ENCODE measurements at regions not wholly inside any gene's neighbourhood (a gene's known extent, or its start where the extent isn't known, plus 50 kb on each side); places are given as distances from the start of the nearest gene placed in this dataset.

GRCh38 chr2:163345795-163346573 is 389.8 kb downstream of the FIGN start:
- peak; percentile 33 for DNase-seq (ENCODE audit: low read depth)
- peak; percentile 80 for TF ChIP-seq CTCF (conservative IDR thresholded peaks at IDR 0.05; ENCODE audit: low read depth, low read length)
- H3K4me3 ChIP-seq (ENCODE audit: low read depth, low read length): no peak overlapping the region

- TF ChIP-seq CTCF (conservative IDR thresholded peaks at IDR 0.05; ENCODE audit: low read depth, low read length): no peak
- no peak overlapping the region for H3K4me3 ChIP-seq (ENCODE audit: low read depth, low read length)
- no peak for DNase-seq (ENCODE audit: low read depth)
These were observed 392.5 kb downstream of the FIGN start for GRCh38 chr2:163343316-163343715.

GRCh38 chr2:163341426-163341825 is 394.4 kb downstream of the FIGN start:
- TF ChIP-seq CTCF (conservative IDR thresholded peaks at IDR 0.05; ENCODE audit: low read depth, low read length): no peak
- H3K4me3 ChIP-seq (ENCODE audit: low read depth, low read length): no peak overlapping the region
- DNase-seq (ENCODE audit: low read depth): no peak

- no peak for TF ChIP-seq CTCF (conservative IDR thresholded peaks at IDR 0.05; ENCODE audit: low read depth, low read length)
- no peak overlapping the region for H3K4me3 ChIP-seq (ENCODE audit: low read depth, low read length)
- DNase-seq (ENCODE audit: low read depth): no peak
These were observed 397.5 kb downstream of the FIGN start for GRCh38 chr2:163338270-163338669.

- DNase-seq (ENCODE audit: low read depth): no peak
- TF ChIP-seq CTCF (conservative IDR thresholded peaks at IDR 0.05; ENCODE audit: low read depth, low read length): no peak
These were observed 411.1 kb downstream of the FIGN start for GRCh38 chr2:163324677-163325076.

GRCh38 chr2:163319006-163319405 is 416.8 kb downstream of the FIGN start:
- no peak overlapping the region for H3K4me3 ChIP-seq (ENCODE audit: low read depth, low read length)
- no peak for DNase-seq (ENCODE audit: low read depth)
- no peak for TF ChIP-seq CTCF (conservative IDR thresholded peaks at IDR 0.05; ENCODE audit: low read depth, low read length)

More at GRCh38 chr2:163324677-163325076, 411.1 kb downstream of the FIGN start:
- H3K4me3 ChIP-seq (ENCODE audit: low read depth, low read length): no peak overlapping the region

GRCh38 chr2:163314712-163315111 is 421.1 kb downstream of the FIGN start:
- no peak overlapping the region for H3K4me3 ChIP-seq (ENCODE audit: low read depth, low read length)
- DNase-seq (ENCODE audit: low read depth): no peak
- no peak for TF ChIP-seq CTCF (conservative IDR thresholded peaks at IDR 0.05; ENCODE audit: low read depth, low read length)

All from epithelial cell of proximal tubule (primary cell).